Stimulated activated CD8-positive, alpha-beta memory T cell treated with anti-CD3 and anti-CD28 coated beads, Interleukin-12 subunit alpha, Interleukin-12 subunit beta, amount 100 ng/mL, for 24 hours (primary cell): ENCODE measurements at regions not wholly inside any gene's neighbourhood (a gene's known extent, or its start where the extent isn't known, plus 50 kb on each side); places are given as distances from the start of the nearest gene placed in this dataset.

ENCODE experiments used
- DNase-seq: peaks from one replicate; pipeline ENCODE4 v3.0.0-alpha.2; 2020; ENCODE audit errors: extremely low read depth

GRCh38 chr2:120852200-120852815, 116.6 kb downstream of the GLI2 start:
- DNase-seq, result no peak

- no peak for DNase-seq
Observed at GRCh38 chr2:120853306-120854013, 117.8 kb downstream of the GLI2 start.

- DNase-seq, result no peak
Observed at GRCh38 chr2:120854014-120854620, 118.4 kb downstream of the GLI2 start.

- no peak for DNase-seq
Observed at GRCh38 chr2:120854766-120855530, 119.3 kb downstream of the GLI2 start.

- no peak for DNase-seq
Observed at GRCh38 chr2:120855855-120856405, 120.3 kb downstream of the GLI2 start.

- DNase-seq, result no peak
Observed at GRCh38 chr2:120856421-120856862, 120.8 kb downstream of the GLI2 start.

- no peak for DNase-seq
Observed at GRCh38 chr2:120857422-120857821, 121.8 kb downstream of the GLI2 start.

- no peak for DNase-seq
Observed at GRCh38 chr2:120857931-120858330, 122.3 kb downstream of the GLI2 start.

- no peak for DNase-seq
Observed at GRCh38 chr2:120858361-120859106, 122.9 kb downstream of the GLI2 start.

GRCh38 chr2:120859128-120859527, 123.5 kb downstream of the GLI2 start:
- no peak for DNase-seq

- DNase-seq, result no peak
Observed at GRCh38 chr2:120859814-120860578, 124.3 kb downstream of the GLI2 start.

GRCh38 chr2:120860579-120860922, 124.9 kb downstream of the GLI2 start:
- no peak for DNase-seq

GRCh38 chr2:120861191-120861575, 125.5 kb downstream of the GLI2 start:
- no peak for DNase-seq

GRCh38 chr2:120861576-120862191, 126.0 kb downstream of the GLI2 start:
- no peak for DNase-seq

- DNase-seq, result no peak
Observed at GRCh38 chr2:120862201-120863060, 126.8 kb downstream of the GLI2 start.

GRCh38 chr2:120863146-120863545, 127.5 kb downstream of the GLI2 start:
- DNase-seq, result no peak

- DNase-seq, result no peak
Observed at GRCh38 chr2:120863661-120864320, 128.1 kb downstream of the GLI2 start.

- no peak for DNase-seq
Observed at GRCh38 chr2:120864981-120865380, 129.3 kb downstream of the GLI2 start.

- DNase-seq, result no peak
Observed at GRCh38 chr2:120865656-120866055, 130.0 kb downstream of the GLI2 start.
